Testis (tissue), 2 donors: ENCODE measurements at regions not wholly inside any gene's neighbourhood (a gene's known extent, or its start where the extent isn't known, plus 50 kb on each side); places are given as distances from the start of the nearest gene placed in this dataset.

Experiments
- DNase-seq: peaks from one replicate; pipeline ENCODE4 v3.0.0-alpha.2; 2019
- H3K27ac ChIP-seq, 2 donors: fragments of 200-600 bp; sonication (generic); one replicate each; pipeline ENCODE4 v1.5.1; 2019
- H3K27me3 ChIP-seq: fragments of 200-600 bp; sonication (generic); one replicate; pipeline ENCODE4 v1.5.1; 2019
- H3K36me3 ChIP-seq: fragments of 200-600 bp; sonication (generic); one replicate; pipeline ENCODE4 v1.5.1; 2017; ENCODE audit warnings: low read depth; ENCODE audit errors: missing control alignments
- H3K4me1 ChIP-seq: fragments of 200-600 bp; sonication (generic); one replicate; pipeline ENCODE4 v1.5.1; 2019
- H3K4me3 ChIP-seq, 2 donors: fragments of 200-600 bp; sonication (generic); one replicate each; pipeline ENCODE4 v1.5.1; 2017 to 2019
- H3K9me3 ChIP-seq: fragments of 200-600 bp; sonication (generic); one replicate; pipeline ENCODE4 v1.5.1; 2017
- POLR2A ChIP-seq: fragments of 450-650 bp; IDR thresholded peaks from one replicate; pipeline ENCODE4 v1.6.1; 2017; ENCODE audit warnings: antibody characterized with exemption, mild to moderate bottlenecking, moderate library complexity
- WGBS, 2 donors: methylation state at CpG; one replicate each; pipeline ENCODE4 v1.1.5; 2018; 5-methylcytosine and 5-hydroxymethylcytosine counted together
- intact Hi-C: fragments of 100-400 bp; cut with DNase I; formaldehyde crosslinking; loops from one replicate; pipeline ENCODE4 v1.15.1; 2023; ENCODE audit warnings: low total_unique reads
- TF ChIP-seq, protein P1 (sequence below), 3 experiments: fragments of 450-650 bp in 2 of 3; fragments of 200-600 bp in 1 of 3; sonication (generic) in 1 of 3; IDR thresholded peaks; one replicate each; pipeline ENCODE4 v1.5.1; 2016 to 2019; ENCODE audit warnings: antibody characterized with exemption in 3 of 3, mild to moderate bottlenecking in 2 of 3, moderate library complexity in 1 of 3

DNA sequence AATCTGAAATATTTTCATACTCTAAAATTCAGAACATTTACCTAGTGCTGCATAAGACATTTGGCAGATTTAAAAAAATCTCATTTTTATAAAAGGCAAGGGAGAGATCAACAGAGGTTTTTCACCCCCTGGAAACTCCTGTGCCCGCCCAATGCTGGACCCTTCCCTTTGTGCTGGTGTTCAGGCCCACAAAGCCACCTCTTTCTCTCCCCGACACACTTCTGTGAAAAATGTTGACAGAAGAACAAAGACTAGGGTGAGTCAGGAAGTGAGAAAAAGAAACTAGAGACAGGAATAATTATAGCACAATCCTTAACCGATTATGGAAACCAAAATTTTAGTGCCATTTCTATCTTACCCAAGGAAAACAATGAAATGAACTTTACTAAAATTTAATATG, 197.7 kb upstream of the STXBP6 start:
- 80 to 88% methylated on average over 3 of the region's 3 CpGs for WGBS, 2 donors
- Histone ChIP-seq H3K27me3 (no peaks in the 10 kb centered on the region), H3K36me3 (no peaks in the 10 kb centered on the region), H3K4me1 (no peaks in the 10 kb centered on the region), H3K9me3 (no peaks in the 10 kb centered on the region), H3K4me3 (no peak overlapping the region), H3K27ac (no peak overlapping the region)
- no peak for DNase-seq
- TF ChIP-seq, protein P1, sequence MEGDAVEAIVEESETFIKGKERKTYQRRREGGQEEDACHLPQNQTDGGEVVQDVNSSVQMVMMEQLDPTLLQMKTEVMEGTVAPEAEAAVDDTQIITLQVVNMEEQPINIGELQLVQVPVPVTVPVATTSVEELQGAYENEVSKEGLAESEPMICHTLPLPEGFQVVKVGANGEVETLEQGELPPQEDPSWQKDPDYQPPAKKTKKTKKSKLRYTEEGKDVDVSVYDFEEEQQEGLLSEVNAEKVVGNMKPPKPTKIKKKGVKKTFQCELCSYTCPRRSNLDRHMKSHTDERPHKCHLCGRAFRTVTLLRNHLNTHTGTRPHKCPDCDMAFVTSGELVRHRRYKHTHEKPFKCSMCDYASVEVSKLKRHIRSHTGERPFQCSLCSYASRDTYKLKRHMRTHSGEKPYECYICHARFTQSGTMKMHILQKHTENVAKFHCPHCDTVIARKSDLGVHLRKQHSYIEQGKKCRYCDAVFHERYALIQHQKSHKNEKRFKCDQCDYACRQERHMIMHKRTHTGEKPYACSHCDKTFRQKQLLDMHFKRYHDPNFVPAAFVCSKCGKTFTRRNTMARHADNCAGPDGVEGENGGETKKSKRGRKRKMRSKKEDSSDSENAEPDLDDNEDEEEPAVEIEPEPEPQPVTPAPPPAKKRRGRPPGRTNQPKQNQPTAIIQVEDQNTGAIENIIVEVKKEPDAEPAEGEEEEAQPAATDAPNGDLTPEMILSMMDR (IDR thresholded peaks at IDR 0.05): no peak
- TF ChIP-seq POLR2A: no peak
- intact Hi-C loops: no loop called here

DNA sequence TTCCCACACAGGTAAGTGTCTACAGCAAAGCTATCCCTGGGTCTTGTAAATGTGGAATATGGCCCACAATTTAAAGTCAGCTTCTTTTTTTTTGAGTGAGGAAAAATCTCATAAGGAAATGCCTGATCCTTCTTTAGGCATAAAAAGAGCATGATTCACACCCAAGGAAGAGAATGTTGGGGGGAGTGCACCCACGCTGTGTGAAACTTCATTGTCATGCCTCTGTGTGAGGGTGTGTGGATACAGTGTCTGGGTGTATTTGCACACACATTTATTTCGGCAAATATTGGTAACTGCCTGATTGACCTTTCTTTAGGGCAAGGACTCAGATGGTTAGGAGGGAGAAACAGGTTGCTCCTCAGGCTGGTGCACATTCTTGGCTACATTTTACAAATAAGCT, 196.8 kb upstream of the STXBP6 start:
- DNase-seq: no peak
- Histone ChIP-seq H3K27me3 (no peaks in the 10 kb centered on the region), H3K36me3 (no peaks in the 10 kb centered on the region), H3K27ac (no peak overlapping the region), H3K9me3 (no peaks in the 10 kb centered on the region), H3K4me1 (no peaks in the 10 kb centered on the region), H3K4me3 (no peak overlapping the region)
- 75 to 79% methylated on average over 2 of the region's 2 CpGs for WGBS, 2 donors
- TF ChIP-seq, protein P1 (IDR thresholded peaks at IDR 0.05): no peak
- TF ChIP-seq POLR2A: no peak
- intact Hi-C loops: no loop called here

DNA sequence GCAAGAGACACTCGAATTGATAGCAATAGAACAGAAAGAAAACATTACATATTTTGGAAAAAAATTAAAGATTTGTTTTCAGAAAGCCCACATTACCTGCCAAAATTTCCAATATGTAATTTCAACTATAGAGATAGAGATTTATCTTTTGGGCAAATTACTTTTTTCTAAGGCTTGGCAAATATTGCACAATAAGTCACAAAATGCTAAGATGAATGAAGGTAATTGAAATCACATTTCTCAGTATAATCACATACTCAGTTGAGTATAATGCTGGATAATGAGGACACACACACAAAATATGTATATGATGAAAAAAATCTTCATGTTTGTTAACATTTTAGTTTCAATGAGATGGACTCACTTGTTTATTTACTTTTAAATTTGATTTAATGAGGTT, 189.2 kb upstream of the STXBP6 start:
- Histone ChIP-seq H3K4me3 (no peak overlapping the region), H3K27me3 (no peaks in the 10 kb centered on the region), H3K9me3 (no peaks in the 10 kb centered on the region), H3K27ac (no peak overlapping the region), H3K4me1 (no peaks in the 10 kb centered on the region), H3K36me3 (no peaks in the 10 kb centered on the region)
- TF ChIP-seq, protein P1 (IDR thresholded peaks at IDR 0.05): no peak
- no peak for TF ChIP-seq POLR2A
- intact Hi-C loops: no loop called here
- no peak for DNase-seq
- WGBS, 2 donors: 63 to 78% methylated on average over 1 of the region's 1 CpG

DNA sequence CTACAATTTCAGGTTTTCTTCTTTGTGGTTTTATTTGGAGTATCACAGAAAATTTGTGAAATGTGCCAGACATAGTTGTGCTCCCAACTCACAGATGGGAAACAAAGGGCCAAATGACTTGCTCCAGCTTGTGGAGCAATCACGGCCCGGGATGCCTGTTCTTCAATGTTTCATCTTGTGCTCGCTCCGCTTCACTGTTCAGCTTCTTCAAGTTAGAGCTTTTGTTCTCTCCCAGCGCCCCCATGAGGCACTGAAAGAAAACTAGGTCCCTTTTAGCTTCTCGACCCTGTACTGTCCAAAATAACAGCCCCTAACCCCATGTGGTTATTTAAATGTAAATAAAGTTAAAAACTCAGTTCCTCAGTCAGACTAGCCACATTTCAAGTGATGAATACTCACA, 187.9 kb upstream of the STXBP6 start:
- WGBS, 2 donors: 20 to 22% methylated on average over 6 of the region's 6 CpGs
- DNase-seq: peak; percentile 55
- Histone ChIP-seq H3K27me3 (no peaks in the 10 kb centered on the region), H3K4me3 (no peak overlapping the region), H3K9me3 (no peaks in the 10 kb centered on the region), H3K27ac (no peak overlapping the region), H3K36me3 (no peaks in the 10 kb centered on the region), H3K4me1 (no peaks in the 10 kb centered on the region)
- TF ChIP-seq, protein P1 (IDR thresholded peaks at IDR 0.05): no peak
- no peak for TF ChIP-seq POLR2A
- intact Hi-C loops: no loop called here

DNA sequence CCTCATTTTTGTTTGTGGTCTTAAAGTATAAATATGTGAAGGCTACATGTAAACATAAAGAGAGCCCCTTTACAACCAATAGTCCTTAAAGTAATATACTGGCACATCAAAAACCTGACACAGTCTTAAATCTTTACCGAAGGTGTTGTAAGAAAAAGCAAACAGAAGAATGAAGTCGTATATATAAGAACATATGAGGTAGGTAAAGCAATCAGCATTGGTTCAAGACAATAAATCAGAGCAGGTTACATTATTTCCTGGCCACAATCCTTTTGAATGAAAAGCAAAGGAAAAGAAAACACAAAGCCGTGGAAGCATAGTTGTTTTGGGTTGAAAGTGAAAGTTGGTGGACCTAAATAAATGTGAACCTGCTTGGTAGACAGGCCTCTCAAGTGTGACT, 183.7 kb upstream of the STXBP6 start:
- no peak for TF ChIP-seq POLR2A
- TF ChIP-seq, protein P1 (IDR thresholded peaks at IDR 0.05): no peak
- H3K36me3 ChIP-seq: no peaks in the 10 kb centered on the region
- DNase-seq: no peak
- no peaks in the 10 kb centered on the region for H3K9me3 ChIP-seq
- no peak overlapping the region for H3K27ac ChIP-seq
- intact Hi-C loops: no loop called here
- 60 to 63% methylated on average over 3 of the region's 3 CpGs for WGBS, 2 donors
- no peaks in the 10 kb centered on the region for H3K27me3 ChIP-seq
- no peaks in the 10 kb centered on the region for H3K4me1 ChIP-seq
- H3K4me3 ChIP-seq: no peak overlapping the region
